ENCODE measurements at regions not wholly inside any gene's neighbourhood (a gene's known extent, or its start where the extent isn't known, plus 50 kb on each side); places are given as distances from the start of the nearest gene placed in this dataset.
"Not testable (repeated sequence)": the region's sequence is repeated elsewhere in the genome, so short reads cannot be mapped to it uniquely, and the experiment has no call there.

GRCh38 chr4:43163101-43163792 is 270.7 kb downstream of the GRXCR1 start:
- H3K27ac ChIP-seq (ENCODE audit: low read length) = no peak overlapping the region
- no peak for DNase-seq (ENCODE audit: low read depth, low spot score)
- no peak overlapping the region for H3K4me3 ChIP-seq (ENCODE audit: low read length)
- no peaks in the 10 kb centered on the region for H3K4me1 ChIP-seq (ENCODE audit: control insufficient read depth, insufficient read depth, low read length)
- H3K27me3 ChIP-seq (ENCODE audit: control insufficient read depth, insufficient read depth, low read length) = no peaks in the 10 kb centered on the region
- no CpG with 5 or more reads among the region's 5 CpGs for WGBS (ENCODE audit: insufficient coverage, insufficient read length)
- H3K36me3 ChIP-seq (ENCODE audit: control insufficient read depth, insufficient read depth, low read length) = no peaks in the 10 kb centered on the region
- H3K9me3 ChIP-seq (ENCODE audit: control insufficient read depth, insufficient read depth, low read length) = no peaks in the 10 kb centered on the region

DNA sequence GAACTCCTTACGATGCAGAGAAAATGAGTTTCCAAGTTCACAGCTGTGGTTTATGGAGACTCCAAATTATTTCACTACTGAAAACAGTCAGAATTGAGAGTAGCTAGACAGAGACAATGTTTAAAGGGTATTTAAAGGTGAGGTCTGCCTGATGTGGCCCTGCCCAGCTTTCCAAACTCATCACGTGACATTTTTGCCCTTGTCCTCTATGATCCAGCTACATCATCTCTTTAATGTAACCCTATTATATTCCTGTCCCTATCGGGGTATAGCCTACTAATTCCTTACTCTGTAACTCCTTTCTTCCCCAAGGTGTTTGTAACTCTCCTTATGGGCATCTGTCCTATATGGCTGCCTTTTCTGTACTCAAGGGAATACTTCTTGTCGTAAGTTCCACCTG is 297.2 kb downstream of the GRXCR1 start:
- Histone ChIP-seq H3K27ac (ENCODE audit: low read length) (no peak overlapping the region), H3K27me3 (ENCODE audit: control insufficient read depth, insufficient read depth, low read length) (no peaks in the 10 kb centered on the region), H3K9me3 (ENCODE audit: control insufficient read depth, insufficient read depth, low read length) (no peaks in the 10 kb centered on the region), H3K36me3 (ENCODE audit: control insufficient read depth, insufficient read depth, low read length) (no peaks in the 10 kb centered on the region), H3K4me1 (ENCODE audit: control insufficient read depth, insufficient read depth, low read length) (no peaks in the 10 kb centered on the region), H3K4me3 (ENCODE audit: low read length) (no peak overlapping the region)
- no CpG with 5 or more reads among the region's 4 CpGs for WGBS (ENCODE audit: insufficient coverage, insufficient read length)
- DNase-seq (ENCODE audit: low read depth, low spot score) = no peak

DNA sequence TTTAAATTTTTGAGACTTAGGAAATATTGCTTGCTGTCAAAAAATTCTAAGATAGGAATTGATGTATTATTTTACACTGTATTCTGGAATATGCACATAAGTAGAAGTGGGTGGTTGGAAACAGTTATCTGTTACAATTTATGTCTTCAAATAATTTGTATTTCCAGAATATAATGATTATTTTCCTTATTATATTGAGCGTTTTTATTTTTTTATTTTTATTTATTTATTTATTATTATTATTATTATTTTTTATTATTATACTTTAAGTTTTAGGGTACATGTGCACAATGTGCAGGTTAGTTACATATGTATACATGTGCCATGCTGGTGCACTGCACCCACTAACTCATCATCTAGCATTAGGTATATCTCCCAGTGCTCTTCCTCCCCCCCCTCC is 320.1 kb downstream of the GRXCR1 start:
- not testable (repeated sequence) for DNase-seq (ENCODE audit: low read depth, low spot score)

GRCh38 chr4:43223820-43224219 is 331.3 kb downstream of the GRXCR1 start:
- no peaks in the 10 kb centered on the region for H3K9me3 ChIP-seq (ENCODE audit: control insufficient read depth, insufficient read depth, low read length)
- no peaks in the 10 kb centered on the region for H3K27me3 ChIP-seq (ENCODE audit: control insufficient read depth, insufficient read depth, low read length)
- no CpG with 5 or more reads among the region's 3 CpGs for WGBS (ENCODE audit: insufficient coverage, insufficient read length)
- H3K4me3 ChIP-seq (ENCODE audit: low read length) = no peak overlapping the region
- no peaks in the 10 kb centered on the region for H3K4me1 ChIP-seq (ENCODE audit: control insufficient read depth, insufficient read depth, low read length)
- H3K36me3 ChIP-seq (ENCODE audit: control insufficient read depth, insufficient read depth, low read length) = no peaks in the 10 kb centered on the region
- no peak for DNase-seq (ENCODE audit: low read depth, low spot score)
- no peak overlapping the region for H3K27ac ChIP-seq (ENCODE audit: low read length)

More for the DNA sequence above, 320.1 kb downstream of the GRXCR1 start:
- not testable (repeated sequence) for H3K9me3 ChIP-seq (ENCODE audit: control insufficient read depth, insufficient read depth, low read length); H3K36me3 ChIP-seq (ENCODE audit: control insufficient read depth, insufficient read depth, low read length); H3K27ac ChIP-seq (ENCODE audit: low read length); H3K4me3 ChIP-seq (ENCODE audit: low read length); H3K4me1 ChIP-seq (ENCODE audit: control insufficient read depth, insufficient read depth, low read length); H3K27me3 ChIP-seq (ENCODE audit: control insufficient read depth, insufficient read depth, low read length)
- WGBS (ENCODE audit: insufficient coverage, insufficient read length) = no CpG with 5 or more reads among the region's 1 CpG

- Histone ChIP-seq H3K36me3 (ENCODE audit: control insufficient read depth, insufficient read depth, low read length) (no peaks in the 10 kb centered on the region), H3K9me3 (ENCODE audit: control insufficient read depth, insufficient read depth, low read length) (no peaks in the 10 kb centered on the region), H3K27me3 (ENCODE audit: control insufficient read depth, insufficient read depth, low read length) (no peaks in the 10 kb centered on the region), H3K27ac (ENCODE audit: low read length) (no peak overlapping the region), H3K4me3 (ENCODE audit: low read length) (no peak overlapping the region), H3K4me1 (ENCODE audit: control insufficient read depth, insufficient read depth, low read length) (no peaks in the 10 kb centered on the region)
- no CpG with 5 or more reads among the region's 2 CpGs for WGBS (ENCODE audit: insufficient coverage, insufficient read length)
- DNase-seq (ENCODE audit: low read depth, low spot score) = no peak
Measured at GRCh38 chr4:43224559-43224958, 332.0 kb downstream of the GRXCR1 start.

DNA sequence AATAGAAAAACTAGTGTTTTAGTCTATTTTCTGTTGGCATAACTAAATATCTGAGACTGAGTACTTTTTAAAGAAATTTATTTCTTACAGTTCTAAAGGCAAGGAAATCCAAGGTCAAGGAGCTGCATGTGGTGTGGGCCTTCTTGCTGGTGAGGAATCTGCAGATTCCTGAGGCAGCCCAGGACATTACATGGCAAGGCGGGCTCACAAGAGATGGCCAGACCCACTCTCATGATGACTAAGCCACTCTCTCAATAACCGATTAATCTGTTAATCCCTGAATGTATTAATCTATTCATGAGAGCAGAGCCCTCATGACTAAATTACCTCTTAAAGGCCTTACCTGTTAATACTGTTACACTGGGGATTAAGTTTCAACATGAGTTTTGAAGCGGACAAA is 340.8 kb downstream of the GRXCR1 start:
- Histone ChIP-seq H3K9me3 (ENCODE audit: control insufficient read depth, insufficient read depth, low read length) (no peaks in the 10 kb centered on the region), H3K4me3 (ENCODE audit: low read length) (no peak overlapping the region), H3K4me1 (ENCODE audit: control insufficient read depth, insufficient read depth, low read length) (no peaks in the 10 kb centered on the region), H3K36me3 (ENCODE audit: control insufficient read depth, insufficient read depth, low read length) (no peaks in the 10 kb centered on the region), H3K27ac (ENCODE audit: low read length) (no peak overlapping the region), H3K27me3 (ENCODE audit: control insufficient read depth, insufficient read depth, low read length) (no peaks in the 10 kb centered on the region)
- WGBS (ENCODE audit: insufficient coverage, insufficient read length) = no CpG with 5 or more reads among the region's 3 CpGs
- DNase-seq (ENCODE audit: low read depth, low spot score) = no peak

GRCh38 chr4:43234626-43235415 is 342.3 kb downstream of the GRXCR1 start:
- H3K4me3 ChIP-seq (ENCODE audit: low read length) = no peak overlapping the region
- H3K9me3 ChIP-seq (ENCODE audit: control insufficient read depth, insufficient read depth, low read length) = no peaks in the 10 kb centered on the region
- no peak overlapping the region for H3K27ac ChIP-seq (ENCODE audit: low read length)
- WGBS (ENCODE audit: insufficient coverage, insufficient read length) = no CpG with 5 or more reads among the region's 5 CpGs
- no peaks in the 10 kb centered on the region for H3K4me1 ChIP-seq (ENCODE audit: control insufficient read depth, insufficient read depth, low read length)
- H3K27me3 ChIP-seq (ENCODE audit: control insufficient read depth, insufficient read depth, low read length) = no peaks in the 10 kb centered on the region
- no peak for DNase-seq (ENCODE audit: low read depth, low spot score)
- H3K36me3 ChIP-seq (ENCODE audit: control insufficient read depth, insufficient read depth, low read length) = no peaks in the 10 kb centered on the region

DNA sequence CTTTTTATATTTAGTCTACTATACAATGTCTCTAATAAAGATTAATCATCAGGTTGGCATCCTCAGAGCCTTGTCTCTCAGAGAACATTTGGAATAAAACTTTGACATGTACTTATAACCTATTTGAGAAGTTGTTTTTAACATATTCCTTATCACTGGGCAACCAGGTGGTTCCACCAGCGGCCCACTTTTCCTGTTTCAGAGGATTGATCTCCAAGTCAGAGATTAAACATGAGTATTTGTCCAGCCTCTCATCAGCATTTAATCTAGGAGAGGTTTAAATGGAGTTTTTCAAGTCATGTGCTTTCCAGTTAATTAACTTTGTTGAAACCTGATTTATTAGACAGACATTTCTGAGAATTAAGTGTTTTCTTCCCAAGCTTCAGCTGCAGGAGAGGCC is 345.5 kb downstream of the GRXCR1 start:
- no CpG with 5 or more reads among the region's 1 CpG for WGBS (ENCODE audit: insufficient coverage, insufficient read length)

GRCh38 chr4:43238585-43238984 is 346.1 kb downstream of the GRXCR1 start:
- H3K4me3 ChIP-seq (ENCODE audit: low read length) = no peak overlapping the region
- no peaks in the 10 kb centered on the region for H3K9me3 ChIP-seq (ENCODE audit: control insufficient read depth, insufficient read depth, low read length)
- DNase-seq (ENCODE audit: low read depth, low spot score) = no peak
- H3K4me1 ChIP-seq (ENCODE audit: control insufficient read depth, insufficient read depth, low read length) = no peaks in the 10 kb centered on the region
- H3K36me3 ChIP-seq (ENCODE audit: control insufficient read depth, insufficient read depth, low read length) = no peaks in the 10 kb centered on the region
- H3K27me3 ChIP-seq (ENCODE audit: control insufficient read depth, insufficient read depth, low read length) = no peaks in the 10 kb centered on the region
- H3K27ac ChIP-seq (ENCODE audit: low read length) = no peak overlapping the region

More for the DNA sequence above, 345.5 kb downstream of the GRXCR1 start:
- no peaks in the 10 kb centered on the region for H3K27me3 ChIP-seq (ENCODE audit: control insufficient read depth, insufficient read depth, low read length)
- H3K9me3 ChIP-seq (ENCODE audit: control insufficient read depth, insufficient read depth, low read length) = no peaks in the 10 kb centered on the region
- H3K36me3 ChIP-seq (ENCODE audit: control insufficient read depth, insufficient read depth, low read length) = no peaks in the 10 kb centered on the region
- no peak overlapping the region for H3K4me3 ChIP-seq (ENCODE audit: low read length)
- H3K4me1 ChIP-seq (ENCODE audit: control insufficient read depth, insufficient read depth, low read length) = no peaks in the 10 kb centered on the region
- no peak for DNase-seq (ENCODE audit: low read depth, low spot score)
- H3K27ac ChIP-seq (ENCODE audit: low read length) = no peak overlapping the region

DNA sequence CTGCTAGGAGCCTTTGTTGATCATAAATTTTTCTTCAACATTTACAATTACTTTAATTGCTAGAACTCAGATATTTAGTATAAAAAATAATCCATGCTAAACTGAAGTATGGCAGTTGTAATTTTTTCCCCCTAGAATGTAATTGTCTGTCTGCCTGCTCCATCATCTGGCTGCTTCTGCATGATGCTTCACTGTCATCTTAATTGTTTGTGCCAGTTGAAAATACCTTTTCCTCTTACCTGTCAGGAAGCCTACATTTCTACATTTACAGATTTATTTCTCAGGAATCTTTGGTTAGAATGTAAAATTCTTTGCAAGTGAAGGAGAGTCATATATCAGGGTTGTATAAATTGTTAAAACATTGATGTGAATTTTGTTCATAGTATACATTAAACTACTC is 348.6 kb downstream of the GRXCR1 start:
- no peak overlapping the region for H3K4me3 ChIP-seq (ENCODE audit: low read length)
- no peaks in the 10 kb centered on the region for H3K9me3 ChIP-seq (ENCODE audit: control insufficient read depth, insufficient read depth, low read length)
- no peaks in the 10 kb centered on the region for H3K27me3 ChIP-seq (ENCODE audit: control insufficient read depth, insufficient read depth, low read length)
- no peaks in the 10 kb centered on the region for H3K4me1 ChIP-seq (ENCODE audit: control insufficient read depth, insufficient read depth, low read length)
- no peaks in the 10 kb centered on the region for H3K36me3 ChIP-seq (ENCODE audit: control insufficient read depth, insufficient read depth, low read length)
- H3K27ac ChIP-seq (ENCODE audit: low read length) = no peak overlapping the region
- no peak for DNase-seq (ENCODE audit: low read depth, low spot score)

DNA sequence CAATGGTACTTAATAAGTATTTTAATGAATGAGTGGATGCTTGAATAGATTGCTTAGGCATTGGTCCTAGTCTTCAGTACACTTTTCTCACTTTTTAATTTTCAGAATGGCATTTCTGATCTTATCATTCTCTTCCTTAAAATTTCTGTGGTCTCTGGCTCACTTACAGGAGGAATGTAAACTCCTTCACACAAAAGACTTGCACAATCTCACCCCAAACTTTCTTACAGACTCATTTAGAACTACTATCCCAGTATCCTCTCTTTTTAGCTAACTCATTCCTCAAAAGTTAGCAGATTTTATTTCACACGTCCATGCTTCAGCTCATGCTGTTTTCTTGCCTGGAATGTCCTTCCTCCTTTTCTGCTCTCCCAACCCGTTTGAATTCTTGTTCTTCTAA is 350.1 kb downstream of the GRXCR1 start:
- no peaks in the 10 kb centered on the region for H3K4me1 ChIP-seq (ENCODE audit: control insufficient read depth, insufficient read depth, low read length)
- DNase-seq (ENCODE audit: low read depth, low spot score) = no peak
- no peaks in the 10 kb centered on the region for H3K27me3 ChIP-seq (ENCODE audit: control insufficient read depth, insufficient read depth, low read length)
- H3K36me3 ChIP-seq (ENCODE audit: control insufficient read depth, insufficient read depth, low read length) = no peaks in the 10 kb centered on the region
- H3K9me3 ChIP-seq (ENCODE audit: control insufficient read depth, insufficient read depth, low read length) = no peaks in the 10 kb centered on the region
- WGBS (ENCODE audit: insufficient coverage, insufficient read length) = no CpG with 5 or more reads among the region's 2 CpGs
- H3K4me3 ChIP-seq (ENCODE audit: low read length) = no peak overlapping the region
- H3K27ac ChIP-seq (ENCODE audit: low read length) = no peak overlapping the region
